Dedifferentiated amniotic fluid mesenchymal stem cell (primary cell): ENCODE measurements at regions not wholly inside any gene's neighbourhood (a gene's known extent, or its start where the extent isn't known, plus 50 kb on each side); places are given as distances from the start of the nearest gene placed in this dataset.

ENCODE experiments used
- DNase-seq: peaks from one replicate; pipeline ENCODE4 v3.0.0-alpha.2; 2016; ENCODE audit errors: extremely low spot score

GRCh38 chr12:61750604-61751003 is 509.6 kb upstream of the USP15 start:
- DNase-seq, result no peak

- no peak for DNase-seq
Observed at GRCh38 chr12:61754214-61754613, 506.0 kb upstream of the USP15 start.

GRCh38 chr12:61757831-61758505 is 502.2 kb upstream of the USP15 start:
- DNase-seq, result no peak

GRCh38 chr12:61758661-61759060 is 501.5 kb upstream of the USP15 start:
- DNase-seq, result no peak

- no peak for DNase-seq
Observed at GRCh38 chr12:61765926-61766325, 494.3 kb upstream of the USP15 start.

GRCh38 chr12:61780435-61780834 is 479.8 kb upstream of the USP15 start:
- no peak for DNase-seq

GRCh38 chr12:61781021-61781581 is 479.1 kb upstream of the USP15 start:
- DNase-seq, result no peak

GRCh38 chr12:61796846-61797245 is 463.4 kb upstream of the USP15 start:
- no peak for DNase-seq

- DNase-seq, result no peak
Observed at GRCh38 chr12:61797266-61797665, 462.9 kb upstream of the USP15 start.

GRCh38 chr12:61798778-61799177 is 461.4 kb upstream of the USP15 start:
- no peak for DNase-seq

- DNase-seq, result no peak
Observed at GRCh38 chr12:61804301-61804700, 455.9 kb upstream of the USP15 start.

GRCh38 chr12:61808856-61809255 is 451.3 kb upstream of the USP15 start:
- DNase-seq, result no peak

- DNase-seq, result no peak
Observed at GRCh38 chr12:61810486-61810885, 449.7 kb upstream of the USP15 start.

GRCh38 chr12:61821381-61821780 is 438.8 kb upstream of the USP15 start:
- no peak for DNase-seq

- no peak for DNase-seq
Observed at GRCh38 chr12:61823102-61823501, 437.1 kb upstream of the USP15 start.

- DNase-seq, result no peak
Observed at GRCh38 chr12:61846765-61847164, 413.4 kb upstream of the USP15 start.

GRCh38 chr12:61848893-61849292 is 411.3 kb upstream of the USP15 start:
- no peak for DNase-seq

- no peak for DNase-seq
Observed at GRCh38 chr12:61853945-61854344, 406.3 kb upstream of the USP15 start.

- no peak for DNase-seq
Observed at GRCh38 chr12:61854902-61855301, 405.3 kb upstream of the USP15 start.

GRCh38 chr12:61857968-61858367 is 402.2 kb upstream of the USP15 start:
- DNase-seq, result no peak

GRCh38 chr12:61860451-61860850 is 399.8 kb upstream of the USP15 start:
- no peak for DNase-seq

GRCh38 chr12:61862986-61863385 is 397.2 kb upstream of the USP15 start:
- no peak for DNase-seq

- DNase-seq, result no peak
Observed at GRCh38 chr12:61863811-61864210, 396.4 kb upstream of the USP15 start.

- no peak for DNase-seq
Observed at GRCh38 chr12:61869796-61870195, 390.4 kb upstream of the USP15 start.
